ENCODE measurements at regions not wholly inside any gene's neighbourhood (a gene's known extent, or its start where the extent isn't known, plus 50 kb on each side); places are given as distances from the start of the nearest gene placed in this dataset.

GRCh38 chr14:34056046-34056445 lies 105.2 kb upstream of the EGLN3 start:
- Histone ChIP-seq H4K20me1 (ENCODE audit: insufficient read depth) (no peaks in the 10 kb centered on the region), H3K9me2 (ENCODE audit: insufficient read depth) (no peaks in the 10 kb centered on the region), H3K27ac (ENCODE audit: low read depth, low read length) (no peak overlapping the region), H3K4me2 (ENCODE audit: low read length) (no peak overlapping the region), H3K27me3 (ENCODE audit: insufficient read depth, low read length) (no peaks in the 10 kb centered on the region), H3K9me3 (ENCODE audit: control insufficient read depth in 1 of 2, insufficient read depth in 1 of 2, low read depth in 1 of 2, low read length in 2 of 2) (no peaks in the 10 kb centered on the region), H3K79me2 (ENCODE audit: insufficient read depth, low read length) (no peaks in the 10 kb centered on the region), H3K4me3 (replicated peaks in 1 of 2; ENCODE audit: low read depth in 1 of 2, low read length in 2 of 2) (no peak overlapping the region), H3K9ac (ENCODE audit: low read length) (no peak overlapping the region), H2AFZ (ENCODE audit: low read depth, low read length, poor library complexity, severe bottlenecking) (no peak overlapping the region), H3K36me3 (ENCODE audit: control insufficient read depth in 1 of 2, insufficient read depth in 2 of 2, low read length in 2 of 2) (no peaks in the 10 kb centered on the region), H3K4me1 (ENCODE audit: control insufficient read depth in 1 of 2, insufficient read depth in 2 of 2, low read length in 2 of 2) (peaks cover 34 to 54% of the 10 kb centered on the region in 2 experiments)
- ChIA-PET RAD21 (ENCODE audit: low non-redundant PET in 1 of 2, low total read pairs in 2 of 2, uncharacterized antibody in 2 of 2, unreplicated experiment in 2 of 2) (no interaction called here), CTCF (no interaction called here), POLR2A (no interaction called here)
- TF ChIP-seq EZH2phosphoT487 (IDR thresholded peaks at IDR 0.05; ENCODE audit: borderline replicate concordance) (no peak), SP1 (IDR thresholded peaks at IDR 0.05; ENCODE audit: low read depth) (no peak), ZBTB33 (IDR thresholded peaks at IDR 0.05; ENCODE audit: extremely low read depth, insufficient replicate concordance, low read length) (no peak)
- no peak for DNase-seq (ENCODE audit: low read depth, low spot score)
- intact Hi-C loops (cut with micrococcal nuclease) = no loop called here
- no peak for ATAC-seq
- BruUV-seq (replicated peaks) = no TSS peak

- ChIA-PET CTCF (no interaction called here), RAD21 (ENCODE audit: low non-redundant PET in 1 of 2, low total read pairs in 2 of 2, uncharacterized antibody in 2 of 2, unreplicated experiment in 2 of 2) (no interaction called here), POLR2A (no interaction called here)
- Histone ChIP-seq H3K4me1 (ENCODE audit: control insufficient read depth in 1 of 2, insufficient read depth in 2 of 2, low read length in 2 of 2) (peaks cover 36 to 54% of the 10 kb centered on the region in 2 experiments), H3K27ac (ENCODE audit: low read depth, low read length) (no peak overlapping the region), H3K36me3 (ENCODE audit: control insufficient read depth in 1 of 2, insufficient read depth in 2 of 2, low read length in 2 of 2) (no peaks in the 10 kb centered on the region), H2AFZ (ENCODE audit: low read depth, low read length, poor library complexity, severe bottlenecking) (no peak overlapping the region), H3K4me3 (replicated peaks in 1 of 2; ENCODE audit: low read depth in 1 of 2, low read length in 2 of 2) (no peak overlapping the region), H3K9me3 (ENCODE audit: control insufficient read depth in 1 of 2, insufficient read depth in 1 of 2, low read depth in 1 of 2, low read length in 2 of 2) (no peaks in the 10 kb centered on the region), H3K9me2 (ENCODE audit: insufficient read depth) (no peaks in the 10 kb centered on the region), H3K79me2 (ENCODE audit: insufficient read depth, low read length) (no peaks in the 10 kb centered on the region), H4K20me1 (ENCODE audit: insufficient read depth) (no peaks in the 10 kb centered on the region), H3K9ac (ENCODE audit: low read length) (no peak overlapping the region), H3K4me2 (ENCODE audit: low read length) (no peak overlapping the region), H3K27me3 (ENCODE audit: insufficient read depth, low read length) (no peaks in the 10 kb centered on the region)
- DNase-seq (ENCODE audit: low read depth, low spot score) (no peak), ATAC-seq (no peak)
- BruUV-seq (replicated peaks) = no TSS peak
- intact Hi-C loops (cut with micrococcal nuclease) = no loop called here
- no peak for TF ChIP-seq EZH2phosphoT487 (IDR thresholded peaks at IDR 0.05; ENCODE audit: borderline replicate concordance)
- TF ChIP-seq CTCF (IDR thresholded peaks at IDR 0.05 in 2 of 3, conservative IDR thresholded peaks at IDR 0.05 in 1 of 3; ENCODE audit: borderline replicate concordance in 1 of 3, insufficient read depth in 1 of 3, low read depth in 2 of 3, low read length in 2 of 3) = no peak
- TF ChIP-seq SRF (IDR thresholded peaks at IDR 0.05; ENCODE audit: low read depth) = no peak
- TF ChIP-seq MAX (IDR thresholded peaks at IDR 0.05) = no peak
- TF ChIP-seq CBX3 (IDR thresholded peaks at IDR 0.05; ENCODE audit: low read depth) = no peak
- TF ChIP-seq POLR2A (IDR thresholded peaks at IDR 0.05; ENCODE audit: borderline replicate concordance, extremely low read depth, insufficient read depth, insufficient read length) = no peak
- no peak for TF ChIP-seq FOSL1 (IDR thresholded peaks at IDR 0.05; ENCODE audit: low read depth)
- TF ChIP-seq EZH2 (IDR thresholded peaks at IDR 0.05) = no peak
- TF ChIP-seq ELF1 (IDR thresholded peaks at IDR 0.05; ENCODE audit: borderline replicate concordance, low read depth) = no peak
- TF ChIP-seq SIN3A (IDR thresholded peaks at IDR 0.05; ENCODE audit: low read depth) = no peak
- no peak for TF ChIP-seq ATF3 (IDR thresholded peaks at IDR 0.05)
- TF ChIP-seq POLR2AphosphoS5 (IDR thresholded peaks at IDR 0.05; ENCODE audit: low read depth, low read length) = no peak
- TF ChIP-seq ZFX (IDR thresholded peaks at IDR 0.05) = no peak
Observed at GRCh38 chr14:34055157-34055950, 104.5 kb upstream of the EGLN3 start.

Measured in HCT116 (cell line).